Transverse colon (tissue), 4 donors: ENCODE measurements at regions not wholly inside any gene's neighbourhood (a gene's known extent, or its start where the extent isn't known, plus 50 kb on each side); places are given as distances from the start of the nearest gene placed in this dataset.

Experiments used
- CTCF ChIP-seq, 5 experiments: fragments of 200-600 bp in 3 of 5; fragments of 450-650 bp in 2 of 5; sonication (generic) in 3 of 5; IDR thresholded peaks; 1 replicate in 2 of 5; 2 replicates in 3 of 5; pipeline ENCODE4 v1.5.1; 2016 to 2017; ENCODE audit warnings: antibody characterized with exemption in 5 of 5, inconsistent platforms in 3 of 5, mild to moderate bottlenecking in 2 of 5, moderate library complexity in 1 of 5
- EP300 ChIP-seq: sonication (generic); formaldehyde crosslinking; IDR thresholded peaks from one replicate; pipeline ENCODE4 v1.6.1; 2017; ENCODE audit warnings: antibody characterized with exemption, low read depth
- POLR2A ChIP-seq: fragments of 450-650 bp; IDR thresholded peaks from one replicate; pipeline ENCODE4 v1.6.1; 2016; ENCODE audit warnings: antibody characterized with exemption, mild to moderate bottlenecking, moderate library complexity
- POLR2AphosphoS5 ChIP-seq, 3 donors: sonication (generic); formaldehyde crosslinking; IDR thresholded peaks; one replicate each; pipeline ENCODE4 v1.6.1; 2016; ENCODE audit warnings: antibody characterized with exemption in 3 of 3

- no peak for TF ChIP-seq CTCF (IDR thresholded peaks at IDR 0.05)
- no peak for TF ChIP-seq POLR2A
- no peak for TF ChIP-seq EP300
- TF ChIP-seq POLR2AphosphoS5 (IDR thresholded peaks at IDR 0.05), result no peak
Observed at GRCh38 chr7:9603291-9603690, 1169.9 kb downstream of the NXPH1 start.
